OCI-LY3 (cell line): ENCODE measurements at regions not wholly inside any gene's neighbourhood (a gene's known extent, or its start where the extent isn't known, plus 50 kb on each side); places are given as distances from the start of the nearest gene placed in this dataset.

ENCODE experiments used
- EZH2phosphoT487 ChIP-seq: fragments of 200-600 bp; shearing (Covaris generic); IDR thresholded peaks from 2 replicates; pipeline ENCODE4 v1.6.1; 2018; ENCODE audit warnings: antibody characterized with exemption, mixed run types, low read depth
- TF ChIP-seq, protein P1 (sequence below): fragments of 200-600, 300-600 bp; sonication (generic); IDR thresholded peaks from 2 replicates; pipeline ENCODE4 v1.5.1; 2014; ENCODE audit warnings: antibody characterized with exemption, low read length, low read depth

DNA sequence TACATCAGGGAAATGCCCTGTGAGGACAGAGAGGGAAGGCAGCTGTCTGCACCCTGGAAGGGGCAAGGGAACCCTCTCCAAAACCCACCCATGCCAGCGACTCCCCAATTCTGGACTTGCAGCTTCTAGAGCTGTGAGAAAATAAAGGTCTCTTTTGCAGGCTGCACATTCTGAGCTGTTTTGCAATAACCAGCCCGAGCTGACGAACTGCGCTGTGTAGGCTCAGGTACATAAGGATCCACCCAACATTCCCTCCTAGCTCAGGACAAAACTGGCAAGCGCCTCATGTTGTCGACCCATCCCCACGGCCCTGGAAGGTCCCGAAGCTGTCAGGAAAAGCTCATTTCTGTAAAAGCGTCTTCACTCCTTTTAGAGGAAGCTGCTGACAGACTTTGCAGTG is 271.8 kb downstream of the CRLF2 start:
- TF ChIP-seq, protein P1, sequence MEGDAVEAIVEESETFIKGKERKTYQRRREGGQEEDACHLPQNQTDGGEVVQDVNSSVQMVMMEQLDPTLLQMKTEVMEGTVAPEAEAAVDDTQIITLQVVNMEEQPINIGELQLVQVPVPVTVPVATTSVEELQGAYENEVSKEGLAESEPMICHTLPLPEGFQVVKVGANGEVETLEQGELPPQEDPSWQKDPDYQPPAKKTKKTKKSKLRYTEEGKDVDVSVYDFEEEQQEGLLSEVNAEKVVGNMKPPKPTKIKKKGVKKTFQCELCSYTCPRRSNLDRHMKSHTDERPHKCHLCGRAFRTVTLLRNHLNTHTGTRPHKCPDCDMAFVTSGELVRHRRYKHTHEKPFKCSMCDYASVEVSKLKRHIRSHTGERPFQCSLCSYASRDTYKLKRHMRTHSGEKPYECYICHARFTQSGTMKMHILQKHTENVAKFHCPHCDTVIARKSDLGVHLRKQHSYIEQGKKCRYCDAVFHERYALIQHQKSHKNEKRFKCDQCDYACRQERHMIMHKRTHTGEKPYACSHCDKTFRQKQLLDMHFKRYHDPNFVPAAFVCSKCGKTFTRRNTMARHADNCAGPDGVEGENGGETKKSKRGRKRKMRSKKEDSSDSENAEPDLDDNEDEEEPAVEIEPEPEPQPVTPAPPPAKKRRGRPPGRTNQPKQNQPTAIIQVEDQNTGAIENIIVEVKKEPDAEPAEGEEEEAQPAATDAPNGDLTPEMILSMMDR: no peak
- no peak for TF ChIP-seq EZH2phosphoT487
